K562 (cell line): ENCODE measurements at regions not wholly inside any gene's neighbourhood (a gene's known extent, or its start where the extent isn't known, plus 50 kb on each side); places are given as distances from the start of the nearest gene placed in this dataset. TPM values are rescaled to one million over a fixed set of nuclear protein-coding genes. Genes with fewer than 3 reads are reported as not detected.
"Not testable (repeated sequence)": the region's sequence is repeated elsewhere in the genome, so short reads cannot be mapped to it uniquely, and the experiment has no call there.

Experiments used
- ATAC-seq: fragments of 200-7000 bp; cut with Tn5 transposase; 3 replicates; pipeline ENCODE4 v1.9.1; 2020; ENCODE audit warnings: moderate library complexity
- BruUV-seq: library from RNA; stranded (reverse); fragments of 400-500 nt; replicated peaks from 2 replicates; lab custom pipeline; 2021; lab: Mats Ljungman, UMichigan
- CTCF ChIA-PET: fragments of 300-600 bp; formaldehyde crosslinking; extraction: SDS; loops from one replicate; lab custom pipeline; 2021; ENCODE audit warnings: low intra/inter-chr PET ratio; lab: Yijun Ruan, JAX
- POLR2A ChIA-PET: fragments of 300-600, 350-650 bp; sonication (Branson Sonifier 250); formaldehyde crosslinking; extraction: SDS; loops from one replicate; lab custom pipeline; 2021; ENCODE audit warnings: antibody characterized with exemption, inconsistent platforms; lab: Yijun Ruan, JAX
- DNase-seq, 4 experiments: peaks; one replicate each; pipeline versions ENCODE4 v3.0.0 to v3.0.0-alpha.2; 2011 to 2018; ENCODE audit warnings: low spot score in 3 of 4, mixed read lengths in 3 of 4; ENCODE audit errors: extremely low read depth in 1 of 4
- FAIRE-seq: peaks from 2 replicates; lab custom pipeline; 2011; peaks lifted over from hg19 to GRCh38; lab: Jason Lieb, UNC
- H2AFZ ChIP-seq: 2 replicates; pipeline ENCODE4 v1.6.0; 2011; ENCODE audit warnings: low read depth, low read length, control low read depth, inconsistent platforms
- H3K27ac ChIP-seq: fragments of 200-600 bp; 3 replicates; pipeline ENCODE4 v1.8.0; 2011; ENCODE audit warnings: low read depth, mild to moderate bottlenecking, control low read depth, inconsistent platforms, low read length, moderate library complexity, mixed read lengths; ENCODE audit errors: extremely low read depth
- H3K27me3 ChIP-seq, 2 experiments: fragments of 300-600 bp in 1 of 2; 2 replicates in 1 of 2; 3 replicates in 1 of 2; pipeline versions ENCODE4 v1.6.0 to v1.8.0; 2011; ENCODE audit warnings: inconsistent platforms in 2 of 2, low read length in 2 of 2, mild to moderate bottlenecking in 1 of 2, mixed read lengths in 1 of 2, moderate library complexity in 1 of 2; ENCODE audit not compliant: control insufficient read depth in 2 of 2, insufficient read depth in 2 of 2
- H3K36me3 ChIP-seq: fragments of 300-600 bp; 3 replicates; pipeline ENCODE4 v1.8.0; 2011; ENCODE audit warnings: mild to moderate bottlenecking, low read length, inconsistent platforms; ENCODE audit not compliant: control insufficient read depth, insufficient read depth
- H3K4me1 ChIP-seq, 2 experiments: fragments of 200-600 bp in 1 of 2; replicated peaks in 1 of 2; 2 replicates in 1 of 2; 3 replicates in 1 of 2; pipeline versions ENCODE4 v1.5.1 to v1.8.0; 2011; ENCODE audit warnings: inconsistent platforms in 2 of 2, low read length in 2 of 2, mild to moderate bottlenecking in 1 of 2, mixed read lengths in 1 of 2, moderate library complexity in 1 of 2; ENCODE audit not compliant: control insufficient read depth in 2 of 2, insufficient read depth in 2 of 2
- H3K4me2 ChIP-seq: 2 replicates; pipeline ENCODE4 v1.6.1; 2011; ENCODE audit warnings: low read length, control low read depth, inconsistent platforms, mixed read lengths; ENCODE audit not compliant: insufficient read depth
- H3K4me3 ChIP-seq: fragments of 200-600 bp; sonication (generic), shearing (Covaris generic); 2 replicates; pipeline ENCODE4 v1.5.1; 2016; ENCODE audit warnings: control low read depth, inconsistent platforms
- H3K79me2 ChIP-seq: fragments of 200-600 bp; 3 replicates; pipeline ENCODE4 v1.8.0; 2011; ENCODE audit warnings: low read length, inconsistent platforms; ENCODE audit not compliant: control insufficient read depth, insufficient read depth
- H3K9ac ChIP-seq, 2 experiments: 2 replicates each; pipeline versions ENCODE4 v1.6.0 to v1.6.1; 2011; ENCODE audit warnings: low read depth in 2 of 2, low read length in 2 of 2, control low read depth in 1 of 2, inconsistent platforms in 1 of 2, mild to moderate bottlenecking in 1 of 2, mixed read lengths in 1 of 2; ENCODE audit not compliant: insufficient read depth in 1 of 2
- H3K9me1 ChIP-seq: one replicate; pipeline ENCODE4 v1.6.0; 2011; ENCODE audit warnings: inconsistent platforms, mild to moderate bottlenecking, low read length, moderate library complexity; ENCODE audit not compliant: control insufficient read depth, insufficient read depth
- H3K9me3 ChIP-seq: replicated peaks from 2 replicates; pipeline ENCODE4 v1.5.1; 2011; ENCODE audit warnings: low read depth, low read length, inconsistent platforms; ENCODE audit not compliant: control insufficient read depth, insufficient read depth
- H4K20me1 ChIP-seq: replicated peaks from 2 replicates; pipeline ENCODE4 v1.6.1; 2011; ENCODE audit warnings: low read length, inconsistent platforms, mixed read lengths; ENCODE audit not compliant: control insufficient read depth, insufficient read depth
- RAD21 ChIP-seq, 2 experiments: fragments of 250-450 bp in 1 of 2; fragments of 450-650 bp in 1 of 2; sonication (Bioruptor Pico) in 1 of 2; formaldehyde crosslinking in 1 of 2; IDR thresholded peaks in 1 of 2; conservative IDR thresholded peaks in 1 of 2; 2 replicates each; pipeline versions ENCODE4 v1.4.0 to v1.8.0; 2020 to 2022; ENCODE audit warnings: mild to moderate bottlenecking in 2 of 2, moderate library complexity in 1 of 2
- WGBS: fragments of 100-300 bp; shearing (Covaris generic); methylation state at CpG from one replicate; pipeline ENCODE4 v1.1.6; 2016; ENCODE audit warnings: low coverage, mixed read lengths; ENCODE audit not compliant: insufficient coverage; ENCODE audit errors: missing lambda C conversion rate; 5-methylcytosine and 5-hydroxymethylcytosine counted together
- in situ Hi-C: fragments of 300-500 bp; cut with MboI; formaldehyde crosslinking; loops from 4 replicates; pipeline ENCODE4 v1.15.0; 2018; ENCODE audit warnings: inconsistent platforms, mixed read lengths
- intact Hi-C: fragments of 100-400 bp; cut with micrococcal nuclease; formaldehyde crosslinking; loops from 2 replicates; pipeline ENCODE4 v1.14.2; 2022
- microRNA-seq: library from miRNA; unstranded; fragments of <30 nt; microRNA quantifications from one replicate; pipeline ENCODE4, GENCODE V29; 2018; ENCODE audit warnings: borderline microRNAs expressed
- small RNA-seq: library from RNA; depleted of rRNA; stranded (forward); fragments of <200 nt; gene quantifications from one replicate; pipeline ENCODE3, GENCODE V24; 2014
- TF ChIP-seq, protein P1 (sequence below), 3 experiments: IDR thresholded peaks in 2 of 3; conservative IDR thresholded peaks in 1 of 3; 2 replicates each; pipeline ENCODE4 v1.5.1; 2011 to 2012; ENCODE audit warnings: low read length in 3 of 3, mild to moderate bottlenecking in 3 of 3, control low read depth in 2 of 3, improper control_type of control experiment in 1 of 3, inconsistent platforms in 1 of 3, low read depth in 1 of 3, mixed read lengths in 1 of 3, moderate library complexity in 1 of 3; ENCODE audit not compliant: insufficient read depth in 2 of 3

GRCh38 chr2:89326455-89326854, 635.0 kb downstream of the RPIA start:
- BruUV-seq, H3K9me1 ChIP-seq, H3K9me3 ChIP-seq, POLR2A ChIA-PET, FAIRE-seq, H3K4me1 ChIP-seq, intact Hi-C loops, H3K27me3 ChIP-seq, H2AFZ ChIP-seq, H3K27ac ChIP-seq, CTCF ChIA-PET, H3K4me2 ChIP-seq, H4K20me1 ChIP-seq, H3K79me2 ChIP-seq, H3K4me3 ChIP-seq, H3K36me3 ChIP-seq, H3K9ac ChIP-seq: not testable (repeated sequence)
- in situ Hi-C loops, result loop anchor here (5.0 kb wide), 1 partner anchor 521 kb away; no protein-coding TSS in a partner anchor
- DNase-seq (peak in 1 of 4 experiments; percentile 5), ATAC-seq (peak; percentile 69)
- TF ChIP-seq, protein P1, sequence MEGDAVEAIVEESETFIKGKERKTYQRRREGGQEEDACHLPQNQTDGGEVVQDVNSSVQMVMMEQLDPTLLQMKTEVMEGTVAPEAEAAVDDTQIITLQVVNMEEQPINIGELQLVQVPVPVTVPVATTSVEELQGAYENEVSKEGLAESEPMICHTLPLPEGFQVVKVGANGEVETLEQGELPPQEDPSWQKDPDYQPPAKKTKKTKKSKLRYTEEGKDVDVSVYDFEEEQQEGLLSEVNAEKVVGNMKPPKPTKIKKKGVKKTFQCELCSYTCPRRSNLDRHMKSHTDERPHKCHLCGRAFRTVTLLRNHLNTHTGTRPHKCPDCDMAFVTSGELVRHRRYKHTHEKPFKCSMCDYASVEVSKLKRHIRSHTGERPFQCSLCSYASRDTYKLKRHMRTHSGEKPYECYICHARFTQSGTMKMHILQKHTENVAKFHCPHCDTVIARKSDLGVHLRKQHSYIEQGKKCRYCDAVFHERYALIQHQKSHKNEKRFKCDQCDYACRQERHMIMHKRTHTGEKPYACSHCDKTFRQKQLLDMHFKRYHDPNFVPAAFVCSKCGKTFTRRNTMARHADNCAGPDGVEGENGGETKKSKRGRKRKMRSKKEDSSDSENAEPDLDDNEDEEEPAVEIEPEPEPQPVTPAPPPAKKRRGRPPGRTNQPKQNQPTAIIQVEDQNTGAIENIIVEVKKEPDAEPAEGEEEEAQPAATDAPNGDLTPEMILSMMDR (IDR thresholded peaks at IDR 0.05 in 2 of 3, conservative IDR thresholded peaks at IDR 0.05 in 1 of 3; ENCODE audit: insufficient read depth in 2 of 3, low read depth in 1 of 3, low read length in 3 of 3), result peak in 1 of 3 experiments; percentile 26; a peak in 1 of 6 replicates
- TF ChIP-seq RAD21 (CRISPR knock-in tag; conservative IDR thresholded peaks at IDR 0.05 in 1 of 2, IDR thresholded peaks at IDR 0.05 in 1 of 2), result peak in 1 of 2 experiments; percentile 25; a peak in 2 of 4 replicates
- no CpG with 5 or more reads among the region's 2 CpGs for WGBS

GRCh38 chr2:89328790-89329189, 637.3 kb downstream of the RPIA start:
- H3K79me2 ChIP-seq, intact Hi-C loops, BruUV-seq, H4K20me1 ChIP-seq, H3K36me3 ChIP-seq, H3K4me2 ChIP-seq, DNase-seq, H3K4me3 ChIP-seq, ATAC-seq, H3K4me1 ChIP-seq, H2AFZ ChIP-seq, H3K27me3 ChIP-seq, H3K9me1 ChIP-seq, H3K9ac ChIP-seq, H3K9me3 ChIP-seq, H3K27ac ChIP-seq, POLR2A ChIA-PET, CTCF ChIA-PET, FAIRE-seq: not testable (repeated sequence)
- no CpG with 5 or more reads among the region's 1 CpG for WGBS
- in situ Hi-C loops, result loop anchor here (5.0 kb wide), 1 partner anchor 519 kb away; no protein-coding TSS in a partner anchor

Small RNAs in the stretch of these regions (microRNA-seq; reads per million reads assigned to microRNA genes)
- not detected for gene MIR4436A

Small RNAs in the stretch of these regions (small RNA-seq; reads per million reads assigned to genes)
- gene IGKJ1, result not detected
- not detected for gene IGKJ3
- not detected for gene IGKJ4
- gene IGKJ5, result not detected
- gene IGKV1-35, result not detected
- gene IGKV2-19, result not detected
- gene IGKV2-36, result not detected
- gene IGKV2-38, result not detected
- gene IGKV3-25, result not detected
- not detected for gene IGKV7-3
- not detected for gene MIR4436A
